Stimulated activated CD4-positive, alpha-beta T cell treated with anti-CD3 and anti-CD28 coated beads, Interleukin-12 subunit alpha, Interleukin-12 subunit beta, amount 100 ng/mL, for 48 hours (primary cell): ENCODE measurements at regions not wholly inside any gene's neighbourhood (a gene's known extent, or its start where the extent isn't known, plus 50 kb on each side); places are given as distances from the start of the nearest gene placed in this dataset.
"Not testable (repeated sequence)": the region's sequence is repeated elsewhere in the genome, so short reads cannot be mapped to it uniquely, and the experiment has no call there.

ENCODE experiments used
- DNase-seq, 3 donors: peaks; one replicate each; pipeline ENCODE4 v3.0.0-alpha.2; 2020; ENCODE audit warnings: low read depth in 2 of 3, low spot score in 1 of 3

GRCh38 chr17:21514567-21514966, 138.4 kb downstream of the KCNJ12 start:
- not testable (repeated sequence) for DNase-seq

GRCh38 chr17:21517538-21518293, 141.6 kb downstream of the KCNJ12 start:
- DNase-seq, result no peak

- no peak for DNase-seq
Observed at GRCh38 chr17:21522755-21523336, 146.7 kb downstream of the KCNJ12 start.

- DNase-seq, result no peak
Observed at GRCh38 chr17:21523497-21524210, 147.5 kb downstream of the KCNJ12 start.

GRCh38 chr17:21524211-21524591, 148.0 kb downstream of the KCNJ12 start:
- DNase-seq, result no peak

- DNase-seq, result no peak
Observed at GRCh38 chr17:21525464-21526130, 149.4 kb downstream of the KCNJ12 start.

GRCh38 chr17:21528031-21528695, 152.0 kb downstream of the KCNJ12 start:
- DNase-seq, result no peak

GRCh38 chr17:21530311-21530710, 154.2 kb downstream of the KCNJ12 start:
- DNase-seq, result no peak

GRCh38 chr17:21530841-21531240, 154.7 kb downstream of the KCNJ12 start:
- DNase-seq, result no peak

GRCh38 chr17:21532763-21533385, 156.7 kb downstream of the KCNJ12 start:
- DNase-seq, result no peak

GRCh38 chr17:21535686-21536375, 156.5 kb upstream of the KCNJ18 start:
- no peak for DNase-seq

GRCh38 chr17:21537302-21537701, 155.0 kb upstream of the KCNJ18 start:
- no peak for DNase-seq

- DNase-seq, result no peak
Observed at GRCh38 chr17:21538615-21539014, 153.7 kb upstream of the KCNJ18 start.

- no peak for DNase-seq
Observed at GRCh38 chr17:21539146-21539545, 153.2 kb upstream of the KCNJ18 start.

- DNase-seq, result no peak
Observed at GRCh38 chr17:21540502-21540901, 151.8 kb upstream of the KCNJ18 start.

- no peak for DNase-seq
Observed at GRCh38 chr17:21542070-21542469, 150.3 kb upstream of the KCNJ18 start.

GRCh38 chr17:21542991-21543390, 149.3 kb upstream of the KCNJ18 start:
- DNase-seq, result no peak

- no peak for DNase-seq
Observed at GRCh38 chr17:21545064-21545463, 147.3 kb upstream of the KCNJ18 start.

- DNase-seq, result no peak
Observed at GRCh38 chr17:21548236-21548635, 144.1 kb upstream of the KCNJ18 start.

GRCh38 chr17:21549107-21549687, 143.1 kb upstream of the KCNJ18 start:
- peak; percentile 26 to 39 (median 33) for DNase-seq
